ENCODE measurements at regions not wholly inside any gene's neighbourhood (a gene's known extent, or its start where the extent isn't known, plus 50 kb on each side); places are given as distances from the start of the nearest gene placed in this dataset.

- TF ChIP-seq CTCF (IDR thresholded peaks at IDR 0.05) (no peak), POLR2A (IDR thresholded peaks at IDR 0.05) (no peak)
These were observed 88.3 kb upstream of the KCNH7 start for GRCh38 chr2:162926907-162927306.

Data from body of pancreas (tissue), 4 donors.